SK-N-SH treated with all-trans-retinoic acid at 6 μM for 48 hours (cell line): ENCODE measurements at regions not wholly inside any gene's neighbourhood (a gene's known extent, or its start where the extent isn't known, plus 50 kb on each side); places are given as distances from the start of the nearest gene placed in this dataset.

Experiments
- PATZ1 ChIP-seq: fragments of 250-450 bp; sonication (Bioruptor Pico); IDR thresholded peaks from 2 replicates; pipeline ENCODE4 v1.8.0; 2020; ENCODE audit warnings: mild to moderate bottlenecking, moderate library complexity, borderline replicate concordance
- ZC3H10 ChIP-seq: fragments of 250-450 bp; sonication (Bioruptor Pico); IDR thresholded peaks from 2 replicates; pipeline ENCODE4 v1.5.1; 2021; ENCODE audit warnings: mild to moderate bottlenecking, moderate library complexity

- TF ChIP-seq PATZ1 (CRISPR knock-in tag) (no peak), ZC3H10 (CRISPR knock-in tag) (no peak)
Measured at GRCh38 chr3:115340586-115340985, 193.5 kb upstream of the ZBTB20 start.
